ENCODE measurements at regions not wholly inside any gene's neighbourhood (a gene's known extent, or its start where the extent isn't known, plus 50 kb on each side); places are given as distances from the start of the nearest gene placed in this dataset.

DNA sequence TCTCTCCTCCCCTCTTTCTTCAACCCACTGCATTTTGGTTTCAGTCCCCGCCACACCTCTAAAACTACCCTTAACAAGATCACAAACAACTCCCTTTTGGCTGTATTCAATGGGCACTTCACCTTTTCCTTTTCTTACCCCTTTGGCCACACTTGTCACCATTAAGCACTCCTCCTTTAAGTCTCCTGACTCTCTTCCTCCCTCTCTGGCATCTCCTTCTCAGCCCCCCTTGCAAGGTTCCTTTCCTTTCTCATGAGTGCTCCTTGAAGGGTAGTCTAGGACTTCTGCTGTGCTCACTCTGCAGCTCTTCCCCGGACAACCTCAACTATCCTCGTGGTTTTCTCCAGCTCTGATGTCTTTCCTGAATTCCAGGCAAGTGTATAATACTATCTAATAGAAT is 103.7 kb downstream of the RPL22L1 start:
- no peak for TF ChIP-seq POLR2AphosphoS5 (IDR thresholded peaks at IDR 0.05; ENCODE audit: low read depth, low read length)
- TF ChIP-seq TAF1 (IDR thresholded peaks at IDR 0.05; ENCODE audit: borderline replicate concordance, insufficient read depth, low read length) = no peak
- TF ChIP-seq FOXP2 (optimal IDR thresholded peaks at IDR 0.05; ENCODE audit: borderline replicate concordance, extremely low read depth, extremely low read length, insufficient read depth) = no peak
- no peak for TF ChIP-seq SIN3A (IDR thresholded peaks at IDR 0.05; ENCODE audit: borderline replicate concordance, insufficient read depth, low read length)
- TF ChIP-seq, protein P1, sequence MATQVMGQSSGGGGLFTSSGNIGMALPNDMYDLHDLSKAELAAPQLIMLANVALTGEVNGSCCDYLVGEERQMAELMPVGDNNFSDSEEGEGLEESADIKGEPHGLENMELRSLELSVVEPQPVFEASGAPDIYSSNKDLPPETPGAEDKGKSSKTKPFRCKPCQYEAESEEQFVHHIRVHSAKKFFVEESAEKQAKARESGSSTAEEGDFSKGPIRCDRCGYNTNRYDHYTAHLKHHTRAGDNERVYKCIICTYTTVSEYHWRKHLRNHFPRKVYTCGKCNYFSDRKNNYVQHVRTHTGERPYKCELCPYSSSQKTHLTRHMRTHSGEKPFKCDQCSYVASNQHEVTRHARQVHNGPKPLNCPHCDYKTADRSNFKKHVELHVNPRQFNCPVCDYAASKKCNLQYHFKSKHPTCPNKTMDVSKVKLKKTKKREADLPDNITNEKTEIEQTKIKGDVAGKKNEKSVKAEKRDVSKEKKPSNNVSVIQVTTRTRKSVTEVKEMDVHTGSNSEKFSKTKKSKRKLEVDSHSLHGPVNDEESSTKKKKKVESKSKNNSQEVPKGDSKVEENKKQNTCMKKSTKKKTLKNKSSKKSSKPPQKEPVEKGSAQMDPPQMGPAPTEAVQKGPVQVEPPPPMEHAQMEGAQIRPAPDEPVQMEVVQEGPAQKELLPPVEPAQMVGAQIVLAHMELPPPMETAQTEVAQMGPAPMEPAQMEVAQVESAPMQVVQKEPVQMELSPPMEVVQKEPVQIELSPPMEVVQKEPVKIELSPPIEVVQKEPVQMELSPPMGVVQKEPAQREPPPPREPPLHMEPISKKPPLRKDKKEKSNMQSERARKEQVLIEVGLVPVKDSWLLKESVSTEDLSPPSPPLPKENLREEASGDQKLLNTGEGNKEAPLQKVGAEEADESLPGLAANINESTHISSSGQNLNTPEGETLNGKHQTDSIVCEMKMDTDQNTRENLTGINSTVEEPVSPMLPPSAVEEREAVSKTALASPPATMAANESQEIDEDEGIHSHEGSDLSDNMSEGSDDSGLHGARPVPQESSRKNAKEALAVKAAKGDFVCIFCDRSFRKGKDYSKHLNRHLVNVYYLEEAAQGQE (IDR thresholded peaks at IDR 0.05; ENCODE audit: insufficient read depth in 1 of 2, low read depth in 2 of 2, low read length in 2 of 2) = no peak

DNA sequence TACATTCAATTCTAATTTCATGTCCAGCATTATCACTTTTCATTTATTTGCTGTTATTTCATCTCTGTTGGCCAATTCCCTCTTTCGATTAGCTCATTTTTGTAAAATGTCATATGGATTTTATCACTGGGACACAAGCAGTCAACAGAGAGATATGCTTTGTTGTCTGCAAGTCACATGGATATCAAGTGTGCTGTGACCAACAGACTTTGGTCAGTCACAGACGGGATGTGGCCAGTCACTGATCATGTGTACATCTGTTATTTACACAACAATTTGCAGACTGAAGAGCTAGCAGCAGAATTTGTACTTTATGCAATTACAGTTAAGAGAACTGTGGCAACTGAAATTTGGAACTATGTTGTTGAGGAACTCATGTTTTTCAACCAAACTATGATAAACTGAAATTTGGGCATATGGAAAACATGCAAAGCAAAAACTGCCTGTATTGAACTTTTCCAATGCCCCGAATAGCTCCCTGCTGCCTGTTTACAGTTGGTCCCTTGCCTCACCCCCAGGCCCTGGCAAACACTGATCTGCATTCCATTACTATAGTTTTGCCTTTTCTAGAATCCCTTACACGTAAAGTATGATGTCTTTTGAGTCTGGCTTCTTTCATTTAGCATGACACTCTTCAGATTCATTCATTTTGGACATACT is 104.4 kb downstream of the RPL22L1 start:
- TF ChIP-seq FOXP2 (optimal IDR thresholded peaks at IDR 0.05; ENCODE audit: borderline replicate concordance, extremely low read depth, extremely low read length, insufficient read depth) = no peak
- TF ChIP-seq TAF1 (IDR thresholded peaks at IDR 0.05; ENCODE audit: borderline replicate concordance, insufficient read depth, low read length) = no peak
- no peak for TF ChIP-seq POLR2AphosphoS5 (IDR thresholded peaks at IDR 0.05; ENCODE audit: low read depth, low read length)
- TF ChIP-seq, protein P1 (IDR thresholded peaks at IDR 0.05; ENCODE audit: insufficient read depth in 1 of 2, low read depth in 2 of 2, low read length in 2 of 2) = no peak
- TF ChIP-seq SIN3A (IDR thresholded peaks at IDR 0.05; ENCODE audit: borderline replicate concordance, insufficient read depth, low read length) = no peak

DNA sequence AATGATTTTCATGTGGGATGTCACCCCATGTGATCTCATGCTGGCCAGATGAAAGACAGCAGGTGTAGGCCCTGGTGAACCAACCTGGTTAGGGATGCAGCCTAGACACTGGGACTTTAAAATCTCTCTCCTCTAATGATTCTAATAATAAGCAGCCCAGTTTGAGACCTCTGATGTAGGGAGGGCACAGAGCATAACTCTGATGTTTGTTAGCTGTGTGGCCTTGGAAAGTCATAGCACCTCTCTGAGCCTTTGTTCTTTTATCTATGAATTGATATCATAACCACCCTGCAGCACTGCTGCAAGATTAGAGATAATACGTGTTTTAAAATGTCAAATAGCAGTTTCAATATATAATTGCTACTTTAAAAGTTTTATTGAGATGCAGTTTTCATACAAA is 106.0 kb downstream of the RPL22L1 start:
- TF ChIP-seq FOXP2 (optimal IDR thresholded peaks at IDR 0.05; ENCODE audit: borderline replicate concordance, extremely low read depth, extremely low read length, insufficient read depth) = no peak
- TF ChIP-seq, protein P1 (IDR thresholded peaks at IDR 0.05; ENCODE audit: insufficient read depth in 1 of 2, low read depth in 2 of 2, low read length in 2 of 2) = no peak
- no peak for TF ChIP-seq SIN3A (IDR thresholded peaks at IDR 0.05; ENCODE audit: borderline replicate concordance, insufficient read depth, low read length)
- TF ChIP-seq POLR2AphosphoS5 (IDR thresholded peaks at IDR 0.05; ENCODE audit: low read depth, low read length) = no peak
- no peak for TF ChIP-seq TAF1 (IDR thresholded peaks at IDR 0.05; ENCODE audit: borderline replicate concordance, insufficient read depth, low read length)

DNA sequence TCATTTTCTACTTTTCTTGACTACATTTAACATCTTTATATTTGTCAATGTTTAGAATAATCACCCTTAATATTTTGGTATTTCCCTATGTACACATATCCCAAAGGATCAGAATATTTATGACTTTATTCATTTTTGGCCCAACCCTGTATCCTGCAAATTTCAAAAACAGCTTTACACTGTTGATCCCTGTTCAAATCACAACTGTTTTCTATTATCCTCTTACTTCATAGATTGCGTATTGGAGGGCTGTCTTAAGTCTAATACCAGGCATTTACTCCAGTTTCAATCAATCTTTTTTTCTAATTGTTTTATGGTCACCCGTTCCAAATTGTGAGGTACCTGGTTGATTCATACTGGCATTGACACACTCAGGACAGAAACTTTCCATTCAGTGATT is 107.9 kb downstream of the RPL22L1 start:
- TF ChIP-seq, protein P1 (IDR thresholded peaks at IDR 0.05; ENCODE audit: insufficient read depth in 1 of 2, low read depth in 2 of 2, low read length in 2 of 2) = no peak
- TF ChIP-seq TAF1 (IDR thresholded peaks at IDR 0.05; ENCODE audit: borderline replicate concordance, insufficient read depth, low read length) (no peak), POLR2AphosphoS5 (IDR thresholded peaks at IDR 0.05; ENCODE audit: low read depth, low read length) (no peak), SIN3A (IDR thresholded peaks at IDR 0.05; ENCODE audit: borderline replicate concordance, insufficient read depth, low read length) (no peak), FOXP2 (optimal IDR thresholded peaks at IDR 0.05; ENCODE audit: borderline replicate concordance, extremely low read depth, extremely low read length, insufficient read depth) (no peak)

Data from PFSK-1 (cell line).